Caco-2 (cell line): ENCODE measurements at regions not wholly inside any gene's neighbourhood (a gene's known extent, or its start where the extent isn't known, plus 50 kb on each side); places are given as distances from the start of the nearest gene placed in this dataset.

ENCODE experiments used
- BruUV-seq: library from RNA; stranded (reverse); fragments of 400-500 nt; replicated peaks from 2 replicates; lab custom pipeline; 2021; lab: Mats Ljungman, UMichigan
- CTCF ChIA-PET: fragments of 300-600 bp; sonication (Branson Sonifier 250); formaldehyde crosslinking; loops from one replicate; lab custom pipeline; 2022; ENCODE audit warnings: antibody characterized with exemption; lab: Charles Lee
- POLR2A ChIA-PET: fragments of 300-600 bp; sonication (Branson Sonifier 250); formaldehyde crosslinking; loops from one replicate; lab custom pipeline; 2022; ENCODE audit warnings: antibody characterized with exemption; lab: Charles Lee
- DNase-seq, 2 experiments: peaks; one replicate each; pipeline versions ENCODE4 v3.0.0 to v3.0.0-alpha.2; 2020 to 2022
- H3K27me3 ChIP-seq: replicated peaks from 2 replicates; pipeline ENCODE4 v1.6.0; 2011; ENCODE audit warnings: low read length; ENCODE audit not compliant: control insufficient read depth, insufficient read depth
- H3K36me3 ChIP-seq: 2 replicates; pipeline ENCODE4 v1.5.1; 2011; ENCODE audit warnings: low read length; ENCODE audit not compliant: control insufficient read depth, insufficient read depth
- H3K4me1 ChIP-seq: fragments of 250-450 bp; sonication (Bioruptor Pico); 2 replicates; pipeline ENCODE4 v1.5.1; 2020; ENCODE audit warnings: mild to moderate bottlenecking
- H3K4me3 ChIP-seq: 2 replicates; pipeline ENCODE4 v1.5.1; 2011; ENCODE audit warnings: low read depth, mild to moderate bottlenecking, control low read depth, low read length
- H3K9me3 ChIP-seq: fragments of 250-450 bp; sonication (Bioruptor Pico); 2 replicates; pipeline ENCODE4 v1.5.1; 2020; ENCODE audit warnings: mild to moderate bottlenecking, moderate library complexity
- H3K27ac Mint-ChIP-seq: one replicate; pipeline ENCODE4 v1.8.0; 2022; ENCODE audit warnings: mixed read lengths; ENCODE audit not compliant: unreplicated experiment
- H3K27me3 Mint-ChIP-seq: one replicate; pipeline ENCODE4 v1.8.0; 2022; ENCODE audit warnings: mixed read lengths; ENCODE audit not compliant: insufficient read depth, unreplicated experiment
- H3K36me3 Mint-ChIP-seq: one replicate; pipeline ENCODE4 v1.8.0; 2022; ENCODE audit warnings: mild to moderate bottlenecking, mixed read lengths; ENCODE audit not compliant: insufficient read depth, unreplicated experiment
- H3K4me1 Mint-ChIP-seq: one replicate; pipeline ENCODE4 v1.8.0; 2022; ENCODE audit warnings: low read depth, mixed read lengths; ENCODE audit not compliant: unreplicated experiment
- H3K4me3 Mint-ChIP-seq: one replicate; pipeline ENCODE4 v1.8.0; 2022; ENCODE audit warnings: mild to moderate bottlenecking, moderate library complexity, mixed read lengths; ENCODE audit not compliant: unreplicated experiment
- H3K9me3 Mint-ChIP-seq: one replicate; pipeline ENCODE4 v1.8.0; 2022; ENCODE audit warnings: mixed read lengths; ENCODE audit not compliant: unreplicated experiment
- intact Hi-C: fragments of 100-400 bp; cut with micrococcal nuclease; formaldehyde crosslinking; loops from one replicate; pipeline ENCODE4 v1.10.0; 2022; ENCODE audit not compliant: unreplicated experiment
- TF ChIP-seq, protein P1 (sequence below), 2 experiments: fragments of 200-600 bp in 1 of 2; IDR thresholded peaks; 1 replicate in 1 of 2; 2 replicates in 1 of 2; pipeline versions ENCODE4 v1.5.1 to v1.8.0; 2011 to 2022; ENCODE audit warnings: antibody characterized with exemption in 1 of 2, control low read depth in 1 of 2, inconsistent platforms in 1 of 2, low read depth in 1 of 2, low read length in 1 of 2, mild to moderate bottlenecking in 1 of 2, moderate library complexity in 1 of 2; ENCODE audit not compliant: insufficient read depth in 1 of 2, severe bottlenecking in 1 of 2, unreplicated experiment in 1 of 2

DNA sequence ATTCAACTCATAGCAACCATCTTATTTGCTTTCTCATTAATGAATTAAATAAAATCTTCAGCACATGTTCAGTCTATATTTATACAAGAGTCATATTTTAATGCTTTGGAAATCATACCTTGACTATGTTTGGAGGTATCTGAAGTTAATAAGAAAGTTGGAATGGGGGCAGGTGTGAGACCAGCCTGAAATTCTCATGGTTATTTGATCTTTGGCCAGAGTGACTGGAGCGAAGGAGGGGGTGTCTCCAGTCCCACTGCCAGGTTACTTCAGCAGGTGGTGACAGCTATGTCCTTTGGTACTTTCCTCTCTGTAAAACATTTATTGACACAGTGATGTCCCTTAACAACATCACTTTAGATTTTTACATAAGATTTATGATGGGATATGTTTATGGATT is 318.1 kb upstream of the SGCD start:
- TF ChIP-seq, protein P1, sequence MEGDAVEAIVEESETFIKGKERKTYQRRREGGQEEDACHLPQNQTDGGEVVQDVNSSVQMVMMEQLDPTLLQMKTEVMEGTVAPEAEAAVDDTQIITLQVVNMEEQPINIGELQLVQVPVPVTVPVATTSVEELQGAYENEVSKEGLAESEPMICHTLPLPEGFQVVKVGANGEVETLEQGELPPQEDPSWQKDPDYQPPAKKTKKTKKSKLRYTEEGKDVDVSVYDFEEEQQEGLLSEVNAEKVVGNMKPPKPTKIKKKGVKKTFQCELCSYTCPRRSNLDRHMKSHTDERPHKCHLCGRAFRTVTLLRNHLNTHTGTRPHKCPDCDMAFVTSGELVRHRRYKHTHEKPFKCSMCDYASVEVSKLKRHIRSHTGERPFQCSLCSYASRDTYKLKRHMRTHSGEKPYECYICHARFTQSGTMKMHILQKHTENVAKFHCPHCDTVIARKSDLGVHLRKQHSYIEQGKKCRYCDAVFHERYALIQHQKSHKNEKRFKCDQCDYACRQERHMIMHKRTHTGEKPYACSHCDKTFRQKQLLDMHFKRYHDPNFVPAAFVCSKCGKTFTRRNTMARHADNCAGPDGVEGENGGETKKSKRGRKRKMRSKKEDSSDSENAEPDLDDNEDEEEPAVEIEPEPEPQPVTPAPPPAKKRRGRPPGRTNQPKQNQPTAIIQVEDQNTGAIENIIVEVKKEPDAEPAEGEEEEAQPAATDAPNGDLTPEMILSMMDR (IDR thresholded peaks at IDR 0.05; ENCODE audit: insufficient read depth in 1 of 2, low read depth in 1 of 2, low read length in 1 of 2, severe bottlenecking in 1 of 2, unreplicated experiment in 1 of 2) = no peak
- no peaks in the 10 kb centered on the region for H3K9me3 ChIP-seq
- CTCF ChIA-PET = no interaction called here
- no peak for DNase-seq
- H3K36me3 ChIP-seq = no peaks in the 10 kb centered on the region
- Mint-ChIP-seq H3K9me3 (no peaks in the 10 kb centered on the region), H3K4me1 (no peaks in the 10 kb centered on the region), H3K4me3 (no peak overlapping the region), H3K27me3 (no peaks in the 10 kb centered on the region), H3K36me3 (no peaks in the 10 kb centered on the region), H3K27ac (no peak overlapping the region)
- POLR2A ChIA-PET = no interaction called here
- H3K27me3 ChIP-seq = no peaks in the 10 kb centered on the region
- no peak overlapping the region for H3K4me3 ChIP-seq
- BruUV-seq = no TSS peak
- intact Hi-C loops = no loop called here
- no peaks in the 10 kb centered on the region for H3K4me1 ChIP-seq

DNA sequence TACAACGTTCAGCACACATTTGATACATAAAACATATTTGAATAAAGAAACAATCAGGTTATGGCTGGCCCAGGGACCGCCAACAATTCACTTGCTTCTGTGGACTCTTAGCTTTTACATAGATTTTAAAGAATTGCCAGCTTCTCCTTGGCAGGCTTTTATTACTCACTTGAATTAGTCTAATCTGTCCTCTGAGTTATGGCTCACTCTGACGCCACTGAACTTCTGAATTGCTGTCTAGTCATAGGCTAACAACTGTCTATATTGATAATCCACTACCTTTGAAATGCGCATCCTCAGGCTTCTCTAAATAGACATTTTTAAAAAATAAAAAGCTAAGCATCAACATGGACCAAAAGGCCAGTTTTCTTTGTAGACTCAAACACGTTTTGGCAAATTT is 317.4 kb upstream of the SGCD start:
- Mint-ChIP-seq H3K27ac (no peak overlapping the region), H3K27me3 (no peaks in the 10 kb centered on the region), H3K9me3 (no peaks in the 10 kb centered on the region), H3K4me3 (no peak overlapping the region), H3K36me3 (no peaks in the 10 kb centered on the region), H3K4me1 (no peaks in the 10 kb centered on the region)
- no peak overlapping the region for H3K4me3 ChIP-seq
- ChIA-PET POLR2A (no interaction called here), CTCF (no interaction called here)
- intact Hi-C loops = no loop called here
- H3K27me3 ChIP-seq = no peaks in the 10 kb centered on the region
- TF ChIP-seq, protein P1 (IDR thresholded peaks at IDR 0.05; ENCODE audit: insufficient read depth in 1 of 2, low read depth in 1 of 2, low read length in 1 of 2, severe bottlenecking in 1 of 2, unreplicated experiment in 1 of 2) = no peak
- no peaks in the 10 kb centered on the region for H3K9me3 ChIP-seq
- DNase-seq = no peak
- BruUV-seq = no TSS peak
- H3K36me3 ChIP-seq = no peaks in the 10 kb centered on the region
- H3K4me1 ChIP-seq = no peaks in the 10 kb centered on the region

DNA sequence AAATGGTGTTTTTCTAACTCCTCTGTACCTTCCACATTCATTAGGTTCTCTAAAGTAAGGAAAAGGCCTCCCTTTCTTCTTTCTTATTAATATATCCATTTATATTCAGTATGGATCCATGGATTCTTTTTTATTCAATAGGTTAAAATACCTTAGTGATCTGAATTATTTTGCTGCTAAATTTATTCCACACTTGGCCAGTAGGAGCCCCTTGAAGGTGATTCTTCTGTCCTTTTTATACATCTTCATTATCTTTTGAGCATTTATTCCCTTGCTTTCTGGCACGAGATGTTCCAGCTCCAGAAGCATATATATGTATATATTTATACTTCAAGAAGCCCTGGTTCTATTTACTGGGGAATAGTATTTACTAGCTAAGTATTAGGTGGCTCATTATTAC is 311.8 kb upstream of the SGCD start:
- intact Hi-C loops = no loop called here
- CTCF ChIA-PET = no interaction called here
- H3K27me3 ChIP-seq = no peaks in the 10 kb centered on the region
- no peak overlapping the region for H3K27ac Mint-ChIP-seq
- POLR2A ChIA-PET = no interaction called here
- H3K4me3 ChIP-seq = no peak overlapping the region
- no peak for DNase-seq
- no peaks in the 10 kb centered on the region for H3K9me3 ChIP-seq
- TF ChIP-seq, protein P1 (IDR thresholded peaks at IDR 0.05; ENCODE audit: insufficient read depth in 1 of 2, low read depth in 1 of 2, low read length in 1 of 2, severe bottlenecking in 1 of 2, unreplicated experiment in 1 of 2) = no peak
- no peaks in the 10 kb centered on the region for H3K36me3 Mint-ChIP-seq
- peaks cover 8% of the 10 kb centered on the region for H3K4me1 Mint-ChIP-seq
- H3K4me3 Mint-ChIP-seq = no peak overlapping the region
- no peaks in the 10 kb centered on the region for H3K9me3 Mint-ChIP-seq
- H3K4me1 ChIP-seq = no peaks in the 10 kb centered on the region
- no peaks in the 10 kb centered on the region for H3K36me3 ChIP-seq
- no peaks in the 10 kb centered on the region for H3K27me3 Mint-ChIP-seq
- no TSS peak for BruUV-seq
